ENCODE measurements at regions not wholly inside any gene's neighbourhood (a gene's known extent, or its start where the extent isn't known, plus 50 kb on each side); places are given as distances from the start of the nearest gene placed in this dataset.

GRCh38 chr13:107066355-107066754 is 498.4 kb upstream of the ARGLU1 start:
- H3K9me3 ChIP-seq, result no peaks in the 10 kb centered on the region
- no peak for ATAC-seq
- WGBS, 4 donors, result 81 to 88% (median 82%) methylated on average over 3 of the region's 3 CpGs
- DNase-seq, result no peak
- TF ChIP-seq CTCF (IDR thresholded peaks at IDR 0.05) (no peak), POLR2A (IDR thresholded peaks at IDR 0.05) (no peak)
- H3K27ac ChIP-seq, result no peak overlapping the region
- no peaks in the 10 kb centered on the region for H3K36me3 ChIP-seq
- H3K4me1 ChIP-seq, result no peaks in the 10 kb centered on the region
- no peak overlapping the region for H3K4me3 ChIP-seq
- H3K27me3 ChIP-seq, result no peaks in the 10 kb centered on the region
- intact Hi-C loops (cut with DNase I), result no loop called here

GRCh38 chr13:107065036-107065435 is 497.1 kb upstream of the ARGLU1 start:
- WGBS, 4 donors, result 87 to 88% (median 87%) methylated on average over 3 of the region's 3 CpGs
- Histone ChIP-seq H3K4me3 (no peak overlapping the region), H3K9me3 (no peaks in the 10 kb centered on the region), H3K27me3 (no peaks in the 10 kb centered on the region), H3K27ac (no peak overlapping the region), H3K4me1 (no peaks in the 10 kb centered on the region), H3K36me3 (no peaks in the 10 kb centered on the region)
- DNase-seq (no peak), ATAC-seq (no peak)
- TF ChIP-seq CTCF (IDR thresholded peaks at IDR 0.05) (no peak), POLR2A (IDR thresholded peaks at IDR 0.05) (no peak)
- intact Hi-C loops (cut with DNase I), result no loop called here

DNA sequence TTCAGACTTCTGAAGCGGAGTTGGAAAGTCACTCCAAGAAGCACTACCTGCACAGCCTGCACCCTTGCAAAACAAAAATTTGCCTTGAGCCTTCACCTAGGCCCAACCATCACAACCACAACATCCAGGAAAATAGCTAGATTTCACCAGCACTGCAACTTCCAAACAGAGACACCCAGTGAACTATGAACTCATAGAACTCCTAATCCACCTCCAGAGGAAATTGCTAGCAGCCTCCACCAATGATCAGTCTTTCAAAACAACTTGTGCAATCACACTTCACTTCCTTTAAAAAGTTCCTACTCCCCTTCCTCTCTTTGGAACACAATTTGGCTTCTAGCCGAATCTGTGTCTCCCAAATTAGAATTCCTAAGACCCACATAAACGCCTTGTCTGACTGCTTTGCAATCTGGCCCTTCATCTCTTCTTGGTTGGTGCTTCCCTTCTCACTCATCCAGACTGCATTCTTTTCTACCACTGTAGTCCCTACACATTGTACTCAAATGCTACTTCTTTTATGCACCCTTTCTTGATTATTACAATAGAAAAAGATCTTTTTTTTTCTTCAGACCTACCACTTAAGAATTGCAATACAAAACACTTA is 489.2 kb upstream of the ARGLU1 start:
- 55 to 67% (median 57%) methylated on average over 3 of the region's 3 CpGs for WGBS, 4 donors

More for the DNA sequence above, 489.2 kb upstream of the ARGLU1 start:
- Histone ChIP-seq H3K27ac (no peak overlapping the region), H3K9me3 (no peaks in the 10 kb centered on the region), H3K4me1 (no peaks in the 10 kb centered on the region), H3K36me3 (no peaks in the 10 kb centered on the region), H3K4me3 (no peak overlapping the region), H3K27me3 (no peaks in the 10 kb centered on the region)
- TF ChIP-seq CTCF (IDR thresholded peaks at IDR 0.05) (no peak), POLR2A (IDR thresholded peaks at IDR 0.05) (no peak)
- intact Hi-C loops (cut with DNase I), result no loop called here
- no peak for DNase-seq
- ATAC-seq, result no peak
